Fibroblast of lung (primary cell): ENCODE measurements at regions not wholly inside any gene's neighbourhood (a gene's known extent, or its start where the extent isn't known, plus 50 kb on each side); places are given as distances from the start of the nearest gene placed in this dataset.

Experiments
- EZH2 ChIP-seq: IDR thresholded peaks from 2 replicates; pipeline ENCODE4 v1.5.1; 2012; ENCODE audit warnings: low read length, control low read depth, mild to moderate bottlenecking; ENCODE audit errors: missing control alignments
- TF ChIP-seq, protein P1 (sequence below), 2 donors: IDR thresholded peaks in 1 of 2; conservative IDR thresholded peaks in 1 of 2; 1 replicate in 1 of 2; 2 replicates in 1 of 2; pipeline ENCODE4 v1.5.1; 2011 to 2012; ENCODE audit warnings: low read length in 2 of 2, control low read depth in 1 of 2, inconsistent platforms in 1 of 2, low read depth in 1 of 2, mild to moderate bottlenecking in 1 of 2

DNA sequence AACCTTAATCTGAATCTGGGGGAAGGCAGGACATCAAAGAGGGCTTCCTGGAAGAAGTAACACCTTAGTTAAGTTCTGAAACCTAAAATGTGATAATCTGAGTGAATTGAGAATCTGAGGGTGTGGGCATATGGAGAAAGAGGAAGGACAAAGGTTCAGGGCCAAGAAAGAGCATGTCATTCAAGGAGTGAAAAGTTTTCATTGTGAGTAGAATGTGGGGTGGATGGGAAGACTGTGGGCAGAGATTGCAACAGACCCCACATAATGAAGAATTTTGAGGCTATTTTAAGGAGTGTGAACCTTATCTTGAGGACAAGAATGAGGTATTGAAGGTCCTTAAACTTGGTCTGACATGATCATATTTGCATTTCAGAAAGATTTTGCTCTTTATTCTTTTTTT is 227.2 kb downstream of the PTGER3 start:
- TF ChIP-seq, protein P1, sequence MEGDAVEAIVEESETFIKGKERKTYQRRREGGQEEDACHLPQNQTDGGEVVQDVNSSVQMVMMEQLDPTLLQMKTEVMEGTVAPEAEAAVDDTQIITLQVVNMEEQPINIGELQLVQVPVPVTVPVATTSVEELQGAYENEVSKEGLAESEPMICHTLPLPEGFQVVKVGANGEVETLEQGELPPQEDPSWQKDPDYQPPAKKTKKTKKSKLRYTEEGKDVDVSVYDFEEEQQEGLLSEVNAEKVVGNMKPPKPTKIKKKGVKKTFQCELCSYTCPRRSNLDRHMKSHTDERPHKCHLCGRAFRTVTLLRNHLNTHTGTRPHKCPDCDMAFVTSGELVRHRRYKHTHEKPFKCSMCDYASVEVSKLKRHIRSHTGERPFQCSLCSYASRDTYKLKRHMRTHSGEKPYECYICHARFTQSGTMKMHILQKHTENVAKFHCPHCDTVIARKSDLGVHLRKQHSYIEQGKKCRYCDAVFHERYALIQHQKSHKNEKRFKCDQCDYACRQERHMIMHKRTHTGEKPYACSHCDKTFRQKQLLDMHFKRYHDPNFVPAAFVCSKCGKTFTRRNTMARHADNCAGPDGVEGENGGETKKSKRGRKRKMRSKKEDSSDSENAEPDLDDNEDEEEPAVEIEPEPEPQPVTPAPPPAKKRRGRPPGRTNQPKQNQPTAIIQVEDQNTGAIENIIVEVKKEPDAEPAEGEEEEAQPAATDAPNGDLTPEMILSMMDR (conservative IDR thresholded peaks at IDR 0.05 in 1 of 2, IDR thresholded peaks at IDR 0.05 in 1 of 2; ENCODE audit: low read depth in 1 of 2, low read length in 2 of 2): no peak
- no peak for TF ChIP-seq EZH2
